HG03457 (cell line): ENCODE measurements at regions not wholly inside any gene's neighbourhood (a gene's known extent, or its start where the extent isn't known, plus 50 kb on each side); places are given as distances from the start of the nearest gene placed in this dataset.

Source experiments
- ATAC-seq: cut with Tn5 transposase; IDR thresholded peaks from one replicate; pipeline ENCODE4 v1.9.1; 2021; ENCODE audit warnings: moderate number of reproducible peaks; ENCODE audit not compliant: unreplicated experiment

- no peak for ATAC-seq
Measured at GRCh38 chr16:55041540-55042234, 111.0 kb downstream of the IRX5 start.

GRCh38 chr16:55042556-55043432, 112.1 kb downstream of the IRX5 start:
- no peak for ATAC-seq

- ATAC-seq, result no peak
Measured at GRCh38 chr16:55043499-55043898, 112.8 kb downstream of the IRX5 start.

- ATAC-seq, result no peak
Measured at GRCh38 chr16:55044201-55044975, 113.7 kb downstream of the IRX5 start.

GRCh38 chr16:55045329-55045728, 114.7 kb downstream of the IRX5 start:
- ATAC-seq, result no peak

- ATAC-seq, result no peak
Measured at GRCh38 chr16:55045756-55046460, 115.2 kb downstream of the IRX5 start.

- no peak for ATAC-seq
Measured at GRCh38 chr16:55046513-55046912, 115.8 kb downstream of the IRX5 start.

GRCh38 chr16:55046916-55047315, 116.3 kb downstream of the IRX5 start:
- ATAC-seq, result no peak

GRCh38 chr16:55047331-55047730, 116.7 kb downstream of the IRX5 start:
- no peak for ATAC-seq

GRCh38 chr16:55047903-55048497, 117.3 kb downstream of the IRX5 start:
- ATAC-seq, result no peak

GRCh38 chr16:55048745-55049144, 118.1 kb downstream of the IRX5 start:
- ATAC-seq, result no peak

- ATAC-seq, result no peak
Measured at GRCh38 chr16:55051571-55052347, 121.1 kb downstream of the IRX5 start.

GRCh38 chr16:55052348-55052734, 121.7 kb downstream of the IRX5 start:
- no peak for ATAC-seq

GRCh38 chr16:55052741-55053415, 122.2 kb downstream of the IRX5 start:
- no peak for ATAC-seq

GRCh38 chr16:55055262-55055661, 124.6 kb downstream of the IRX5 start:
- ATAC-seq, result no peak

- no peak for ATAC-seq
Measured at GRCh38 chr16:55056585-55057401, 126.1 kb downstream of the IRX5 start.

GRCh38 chr16:55057866-55058265, 127.2 kb downstream of the IRX5 start:
- ATAC-seq, result no peak

- ATAC-seq, result no peak
Measured at GRCh38 chr16:55058576-55058975, 127.9 kb downstream of the IRX5 start.
